GM18858 (cell line): ENCODE measurements at regions not wholly inside any gene's neighbourhood (a gene's known extent, or its start where the extent isn't known, plus 50 kb on each side); places are given as distances from the start of the nearest gene placed in this dataset.
"Not testable (repeated sequence)": the region's sequence is repeated elsewhere in the genome, so short reads cannot be mapped to it uniquely, and the experiment has no call there.

ENCODE experiments used
- ATAC-seq: cut with Tn5 transposase; IDR thresholded peaks from one replicate; pipeline ENCODE4 v1.9.1; 2021; ENCODE audit not compliant: unreplicated experiment

DNA sequence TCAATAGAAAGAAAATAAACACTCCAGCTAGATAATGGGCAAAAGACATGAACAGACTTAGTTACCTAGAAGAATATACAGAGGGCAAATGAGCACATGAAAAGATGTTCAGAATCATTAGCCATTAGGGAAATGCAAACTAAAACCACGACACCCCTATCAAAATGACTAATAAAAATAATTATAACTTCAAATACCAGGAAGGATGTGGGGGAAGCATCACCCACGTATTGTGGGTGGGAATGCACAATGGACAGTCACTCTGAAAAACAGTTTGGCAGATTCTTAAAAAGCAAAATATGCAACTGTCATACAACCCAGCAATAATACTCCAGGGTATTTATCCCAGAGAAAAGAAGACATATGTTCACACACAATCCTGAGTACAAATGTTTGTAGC is 92.6 kb downstream of the DLL1 start:
- ATAC-seq: no peak

DNA sequence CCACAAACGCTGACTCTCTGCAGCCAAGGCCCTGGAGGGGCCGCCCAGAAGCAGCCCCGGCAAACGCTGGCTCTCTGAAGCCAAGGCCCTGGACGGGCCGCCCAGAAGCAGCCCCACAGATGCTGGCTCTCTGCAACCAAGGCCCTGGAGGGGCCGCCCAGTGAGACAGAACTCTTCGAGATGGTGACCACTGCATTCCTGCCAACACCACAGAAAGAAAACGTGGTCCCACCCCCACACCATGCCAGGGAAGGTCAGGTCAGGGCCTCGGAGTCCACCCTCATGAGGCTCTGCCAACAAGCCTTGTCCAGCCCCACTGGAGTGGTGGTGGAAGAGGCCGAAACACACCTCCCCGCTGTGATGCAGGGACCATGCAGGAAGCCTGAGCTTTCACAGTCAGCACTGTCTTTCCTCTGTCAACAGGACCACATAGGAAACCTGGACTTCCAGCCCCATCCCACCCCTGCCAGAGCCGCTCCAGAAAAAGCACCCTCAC is 97.5 kb downstream of the DLL1 start:
- ATAC-seq: no peak

DNA sequence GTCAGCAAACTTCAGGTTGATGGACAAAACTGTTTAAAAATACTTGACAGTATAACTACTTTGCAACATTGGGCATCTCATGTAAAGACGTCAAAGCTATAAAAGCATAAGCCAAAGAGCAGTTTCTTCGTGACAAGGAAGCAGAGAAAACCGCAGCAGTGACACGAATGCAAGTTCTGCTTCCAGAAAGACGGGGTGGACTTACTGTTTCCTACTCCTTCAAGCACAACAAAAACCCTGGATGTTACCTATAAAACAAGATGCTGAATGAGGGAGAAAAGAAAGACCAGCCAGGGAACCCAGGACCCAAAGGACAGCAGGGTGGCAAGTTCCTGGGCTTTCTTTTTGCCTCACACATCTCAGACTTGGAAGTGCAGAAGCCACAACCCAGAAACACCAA is 98.0 kb downstream of the DLL1 start:
- ATAC-seq: no peak

DNA sequence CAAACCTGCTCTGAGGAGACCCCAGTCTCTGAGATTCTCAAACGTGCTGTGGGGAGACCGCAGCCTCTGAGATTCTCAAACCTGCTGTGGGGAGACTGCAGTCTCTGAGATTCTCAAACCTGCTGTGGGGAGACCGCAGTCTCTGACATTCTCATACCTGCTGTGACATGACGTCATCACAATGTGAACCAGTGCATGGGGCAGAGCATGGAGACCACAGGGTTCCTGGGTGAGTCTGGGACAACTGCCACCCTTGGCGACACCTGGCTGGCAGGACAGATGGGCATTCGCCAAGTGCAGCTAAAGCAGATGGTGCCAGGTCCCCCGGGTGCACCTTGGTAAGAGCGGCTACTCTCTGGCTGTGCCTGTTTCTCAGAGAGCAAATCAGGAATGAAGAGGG is 98.8 kb downstream of the DLL1 start:
- ATAC-seq: not testable (repeated sequence)

DNA sequence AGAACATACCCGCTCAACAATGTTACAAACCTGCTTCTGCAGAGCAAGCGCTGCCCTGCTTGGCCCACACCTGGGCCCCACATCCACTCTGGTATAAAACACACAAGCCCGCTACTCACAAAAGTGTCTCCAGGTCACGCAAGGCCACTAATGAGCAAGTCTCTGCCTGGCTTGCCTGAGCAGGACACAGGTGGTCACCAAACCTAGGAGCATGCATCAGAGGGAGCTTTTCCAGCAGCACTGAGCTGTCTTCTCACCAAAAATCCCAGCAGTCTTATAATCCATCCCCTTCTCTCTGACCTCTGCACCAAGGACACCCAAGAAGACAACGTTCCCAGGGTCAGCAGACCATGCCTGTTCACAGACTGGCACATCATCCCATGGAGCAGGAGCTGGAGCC is 100.8 kb downstream of the DLL1 start:
- no peak for ATAC-seq

DNA sequence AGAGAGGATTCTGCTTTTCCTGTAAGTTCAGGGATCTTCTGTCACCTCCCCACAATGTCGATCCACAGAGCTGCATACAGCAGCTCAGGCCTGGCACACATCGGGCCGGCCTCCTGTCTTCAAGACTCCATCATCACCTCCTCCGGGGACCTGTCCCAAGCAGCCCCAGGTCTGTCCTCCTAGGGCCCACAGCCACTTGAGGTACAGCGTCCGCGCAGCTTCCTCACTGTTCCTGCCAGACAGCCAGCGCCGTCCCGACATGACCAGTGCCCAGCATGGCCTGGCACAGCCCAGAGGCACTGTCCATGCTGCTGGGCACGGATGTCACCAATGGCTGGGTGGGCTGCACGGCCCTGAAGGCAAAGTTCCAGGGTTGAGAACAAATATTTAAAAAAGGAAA is 101.6 kb downstream of the DLL1 start:
- no peak for ATAC-seq

DNA sequence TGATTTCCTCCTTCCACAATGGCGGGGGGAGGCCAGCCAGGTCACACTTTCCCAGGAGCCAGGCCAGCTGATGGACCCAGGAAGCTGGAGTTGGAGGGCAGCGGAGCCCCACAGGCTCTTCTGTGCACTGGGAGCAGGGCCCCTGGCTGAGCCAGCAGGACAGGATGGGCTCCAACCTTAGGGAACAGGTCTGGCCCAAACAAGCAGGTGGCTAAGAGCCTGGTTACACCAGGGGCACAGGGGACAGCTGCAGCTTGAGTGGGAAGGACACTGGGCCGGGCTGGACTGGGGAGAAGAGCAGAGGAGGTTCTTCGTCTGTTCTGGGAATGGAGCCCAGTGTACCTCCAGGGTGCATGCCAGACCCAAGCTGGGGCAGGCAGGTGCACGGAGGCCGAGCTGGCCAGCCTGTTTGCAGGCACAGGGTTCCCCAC is 102.3 kb downstream of the DLL1 start:
- no peak for ATAC-seq

DNA sequence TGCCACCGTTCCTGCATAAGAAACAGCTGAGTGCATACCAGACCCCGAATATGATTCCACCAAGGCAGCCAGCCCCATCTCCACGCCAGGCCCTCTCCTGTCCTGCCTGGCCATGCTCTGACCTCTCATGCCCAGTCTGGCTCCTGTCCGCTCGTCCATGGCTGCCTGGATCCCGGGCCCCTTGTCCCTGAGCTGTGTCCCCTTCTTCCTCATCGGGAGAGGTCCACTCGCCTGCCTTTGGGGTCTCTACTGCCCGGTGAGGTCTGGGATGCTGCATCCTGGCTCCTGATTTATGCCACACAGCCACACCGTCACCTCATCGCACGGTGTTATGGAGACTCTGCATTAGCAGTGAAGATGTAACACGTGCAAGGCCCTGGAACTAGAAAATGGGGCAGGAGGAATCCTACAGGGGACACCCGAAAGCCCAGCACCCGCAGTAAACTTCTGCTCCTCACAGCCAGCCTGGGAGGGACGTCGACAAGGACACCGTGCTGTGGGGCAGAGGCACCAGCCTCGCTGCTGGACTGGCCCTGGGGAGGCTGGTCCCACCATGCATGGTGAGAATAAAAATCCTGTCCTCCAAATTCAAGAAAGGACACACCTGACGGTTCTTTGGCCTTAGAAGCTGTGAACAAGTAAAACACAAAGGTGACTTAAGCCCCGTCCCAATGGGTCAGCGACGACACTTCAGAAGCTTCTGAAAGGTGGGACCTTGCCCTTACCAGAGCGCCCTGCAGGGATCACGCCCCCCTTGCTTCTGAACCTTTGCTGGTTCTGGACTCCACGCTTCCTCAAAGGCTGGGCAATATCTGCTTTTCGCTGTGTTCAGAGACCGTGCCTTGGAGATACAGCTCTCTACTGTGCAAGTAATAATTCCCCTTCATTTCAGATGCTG is 103.0 kb downstream of the DLL1 start:
- ATAC-seq: no peak

DNA sequence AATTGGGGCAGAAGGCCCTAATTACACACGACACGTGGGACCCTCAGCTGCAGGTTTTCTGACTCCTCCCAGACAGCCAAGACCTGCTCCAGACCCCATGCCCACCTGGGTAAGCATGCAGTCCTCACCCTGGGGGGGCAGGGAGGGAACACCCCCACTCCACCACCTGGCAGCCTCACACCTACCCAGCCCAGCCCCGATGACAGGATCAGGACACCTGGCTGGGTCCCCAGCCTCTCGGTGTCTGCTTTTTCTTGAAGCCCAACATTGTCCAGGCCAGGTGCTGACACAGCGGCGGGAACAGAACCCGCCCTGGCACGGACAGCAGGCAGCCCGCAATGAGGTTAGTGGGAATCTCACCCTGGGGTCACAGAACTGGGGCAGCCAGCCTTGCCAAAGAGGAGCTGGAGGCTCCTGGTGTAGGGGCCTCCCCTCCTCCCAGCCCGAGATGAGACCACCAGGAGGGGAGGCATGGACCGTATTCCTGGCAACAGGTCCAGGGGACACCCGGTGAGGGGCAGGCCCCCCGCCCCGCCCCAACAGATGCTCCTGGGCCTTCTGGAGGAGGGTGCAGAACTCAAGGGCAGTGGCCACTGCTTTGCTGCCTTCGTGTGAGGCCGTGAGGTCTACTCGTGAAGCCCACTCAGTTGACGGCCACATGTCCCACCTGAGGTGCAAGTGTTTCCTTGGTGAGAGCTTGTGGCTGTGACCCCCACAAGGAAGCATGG is 103.8 kb downstream of the DLL1 start:
- no peak for ATAC-seq

DNA sequence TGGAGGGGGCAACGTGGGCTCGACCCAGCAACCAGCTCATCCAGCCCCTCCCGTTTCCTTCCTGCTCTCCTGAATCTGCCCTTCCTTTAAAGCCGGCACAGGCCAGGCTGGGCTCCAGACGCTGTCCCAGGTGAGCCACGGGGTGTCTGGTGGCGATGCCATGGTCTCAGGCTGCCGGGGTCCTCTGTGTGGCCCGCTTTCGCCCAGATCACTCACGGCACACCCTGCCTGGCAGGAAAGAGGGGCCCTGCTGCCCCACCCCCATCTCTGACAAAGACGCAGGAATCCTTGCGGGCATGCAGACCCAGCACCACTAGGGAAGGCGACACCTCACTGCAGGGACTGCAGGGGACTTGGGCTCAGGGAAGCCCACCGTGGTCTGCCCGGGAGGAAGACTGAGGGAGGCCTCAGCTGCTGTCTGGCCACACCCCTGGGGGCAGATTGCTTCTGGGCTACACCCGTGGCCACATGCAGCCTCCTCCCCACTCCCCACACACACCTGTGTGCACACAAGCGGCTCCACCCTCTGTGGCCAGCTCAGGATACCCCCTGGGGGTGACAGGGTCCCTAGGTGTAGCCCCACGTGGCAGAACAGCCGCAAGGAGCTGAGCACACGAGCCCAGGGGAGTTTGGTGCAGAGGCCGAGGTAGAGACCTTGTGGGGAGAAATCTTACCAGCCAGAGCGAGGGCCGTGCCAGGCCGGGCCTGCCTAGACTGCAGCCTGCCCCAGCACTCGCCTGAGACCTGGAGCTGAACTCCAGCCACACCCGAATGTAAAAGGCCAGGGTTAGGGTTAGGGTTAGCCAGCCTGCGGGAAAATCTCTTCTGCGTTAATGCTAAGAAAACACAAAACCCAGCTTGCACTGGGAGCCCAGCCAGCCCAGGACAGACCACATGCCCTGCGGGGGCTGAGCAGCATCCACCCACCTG is 104.6 kb downstream of the DLL1 start:
- no peak for ATAC-seq

DNA sequence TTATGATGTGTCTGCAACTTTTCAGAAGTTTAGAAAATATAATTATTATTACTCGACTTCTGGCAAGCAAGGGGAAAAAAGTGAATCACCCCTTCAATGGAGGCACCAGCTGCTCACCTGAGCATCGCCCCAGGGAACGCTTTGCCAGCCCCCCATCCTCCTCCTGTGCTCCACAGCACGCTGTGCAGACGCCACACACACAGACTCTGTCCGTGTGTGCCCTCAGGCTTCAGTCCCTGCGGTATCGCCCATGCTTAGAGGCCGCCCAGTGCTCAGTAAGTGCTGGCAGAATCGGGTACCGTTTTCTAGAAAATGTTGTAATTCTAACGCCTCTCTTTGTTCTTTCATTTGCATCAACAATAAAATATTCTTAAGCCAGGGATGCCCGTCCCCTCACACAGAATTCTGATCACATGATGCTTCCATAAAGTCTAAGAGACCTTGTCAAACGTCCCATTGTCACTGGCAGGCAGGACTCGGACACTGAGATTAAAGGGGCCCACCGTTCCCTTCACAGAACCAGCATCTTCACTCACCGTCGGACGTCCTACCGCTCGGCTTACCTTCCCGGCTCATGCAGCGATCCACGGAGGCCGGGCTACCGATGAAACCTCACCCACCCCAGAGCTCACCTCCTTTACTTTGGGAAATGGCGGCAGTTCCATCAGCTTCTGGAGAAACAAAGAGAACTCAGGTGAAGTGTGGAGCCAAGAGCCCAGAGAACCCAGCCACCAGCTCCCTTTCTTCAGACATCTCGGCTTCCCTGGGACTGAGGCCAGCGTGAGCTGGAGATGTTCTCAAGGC is 105.5 kb downstream of the DLL1 start:
- no peak for ATAC-seq

DNA sequence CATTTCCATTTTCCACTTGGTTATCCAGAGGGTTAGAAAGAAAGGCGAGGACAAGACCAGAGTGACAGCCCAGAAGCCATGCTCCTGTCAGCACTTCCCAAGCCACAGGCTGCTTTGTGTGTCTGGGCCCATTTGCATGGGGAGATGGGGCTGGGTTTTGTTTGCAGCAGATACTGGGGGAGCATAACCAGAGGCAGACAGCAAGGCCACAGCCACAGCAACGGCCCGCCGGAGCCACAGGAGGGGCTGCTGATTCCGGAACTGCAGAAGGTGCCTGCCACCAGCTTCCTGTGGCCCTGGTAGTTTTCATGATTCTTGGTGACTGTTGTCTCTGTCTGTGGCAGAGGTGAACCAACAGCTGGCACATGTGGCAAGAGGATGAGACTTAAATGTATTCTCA is 106.6 kb downstream of the DLL1 start:
- ATAC-seq: no peak

DNA sequence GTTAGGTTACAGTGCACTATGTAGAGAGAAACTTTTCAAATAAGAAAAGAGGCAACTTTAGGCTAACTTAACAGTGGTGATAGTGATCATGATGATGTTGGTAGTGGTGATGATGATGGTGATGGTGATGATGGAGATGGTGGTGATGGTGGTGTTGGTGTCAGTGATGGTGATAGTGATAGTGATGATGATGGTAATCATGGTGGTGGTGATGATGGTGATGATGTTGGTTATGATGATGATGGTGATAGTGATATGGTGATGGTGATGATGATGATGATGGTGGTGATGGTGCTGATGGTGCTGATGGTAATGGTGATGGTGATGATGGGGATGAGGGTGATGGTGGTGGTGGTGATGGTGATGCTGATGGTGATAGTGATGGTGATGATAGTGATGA is 107.4 kb downstream of the DLL1 start:
- no peak for ATAC-seq

DNA sequence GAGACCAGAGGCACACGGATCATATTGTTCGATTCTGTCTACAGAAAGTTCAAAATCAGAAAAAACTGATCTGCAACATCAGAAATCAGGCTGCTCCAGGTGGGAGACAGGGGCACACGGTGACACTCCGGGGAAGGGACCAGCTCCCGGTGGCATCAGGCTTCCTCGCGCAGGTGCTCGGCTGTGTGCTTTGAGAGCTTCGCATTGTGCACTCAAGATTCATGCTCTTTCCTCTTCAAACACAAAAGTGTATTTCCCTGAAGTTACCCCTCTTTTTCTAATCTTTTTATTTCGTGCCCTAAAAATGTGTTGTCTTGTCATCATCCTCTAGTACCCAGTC is 108.1 kb downstream of the DLL1 start:
- ATAC-seq: no peak

DNA sequence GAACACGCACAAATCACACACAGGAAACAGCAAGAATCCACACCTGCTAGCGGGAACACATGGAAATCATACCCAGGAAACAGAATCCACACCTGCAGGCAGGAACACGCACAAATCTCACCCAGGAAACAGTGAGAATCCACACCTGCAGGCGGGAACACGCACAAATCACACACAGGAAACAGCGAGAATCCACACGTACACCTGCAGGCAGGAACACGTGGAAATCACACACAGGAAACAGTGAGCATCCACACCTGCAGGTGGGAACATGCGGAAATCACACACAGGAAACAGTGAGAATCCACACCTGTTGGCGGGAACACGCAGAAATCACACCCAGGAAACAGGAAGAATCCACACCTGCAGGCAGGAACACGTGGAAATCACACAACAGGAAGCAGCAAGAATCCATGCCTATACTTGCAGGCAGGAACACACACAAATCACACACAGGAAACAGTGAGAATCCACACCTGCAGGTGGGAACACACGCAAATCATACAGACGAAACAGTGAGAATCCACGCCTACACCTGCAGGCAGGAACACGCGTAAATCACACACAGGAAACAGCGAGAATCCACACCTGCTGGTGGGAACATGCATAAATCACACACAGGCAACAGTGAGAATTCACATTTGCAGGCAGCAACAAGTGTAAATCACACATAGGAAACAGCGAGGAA is 108.6 kb downstream of the DLL1 start:
- no peak for ATAC-seq

DNA sequence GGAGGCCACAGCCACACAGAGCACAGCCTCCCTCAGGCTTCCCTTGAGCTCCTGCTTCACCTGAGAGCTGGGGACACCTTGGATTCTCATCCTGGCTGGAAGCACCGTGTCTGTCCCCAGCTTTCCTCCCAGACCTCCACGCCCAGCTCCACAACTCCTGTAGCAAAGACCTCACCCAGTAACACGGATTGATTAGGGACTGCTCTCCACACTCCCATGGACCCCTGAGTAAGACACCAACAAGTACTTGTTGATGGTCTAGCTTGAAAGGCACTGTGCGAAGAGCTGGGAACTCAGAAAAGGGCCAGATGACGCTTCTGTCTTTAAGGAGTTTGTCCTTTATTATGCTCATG is 109.6 kb downstream of the DLL1 start:
- no peak for ATAC-seq

DNA sequence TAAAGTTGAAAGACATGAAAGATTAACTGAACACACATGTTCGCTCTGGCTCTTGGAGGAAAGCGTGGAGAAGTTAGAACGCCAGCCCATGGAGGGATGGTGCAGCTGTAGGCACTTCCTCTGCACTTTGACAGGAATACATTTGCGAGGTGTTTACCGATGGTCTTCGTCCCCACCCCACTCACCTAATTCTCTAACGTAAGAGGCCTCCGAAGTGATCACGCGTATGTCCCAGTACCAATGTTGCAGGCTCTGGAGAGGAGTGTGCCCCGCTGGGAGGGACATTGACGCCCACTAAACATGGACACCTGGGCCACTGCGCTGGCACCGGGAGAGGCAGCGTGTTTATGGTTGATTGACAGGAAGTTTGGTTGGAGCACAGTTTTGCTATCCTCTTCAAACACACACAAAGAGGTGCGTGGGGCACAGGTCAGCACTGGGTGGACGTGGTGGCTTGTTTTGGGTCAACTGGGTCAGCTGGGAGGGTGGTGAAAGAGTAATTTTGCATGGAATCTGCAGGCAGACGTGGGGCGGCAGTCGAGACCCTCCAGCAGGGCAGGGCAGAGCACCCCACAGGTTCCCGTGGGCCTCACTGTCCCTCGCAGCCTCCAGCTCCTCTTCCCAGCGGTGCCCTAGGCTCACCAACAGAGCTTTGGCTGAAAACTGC is 110.1 kb downstream of the DLL1 start:
- ATAC-seq: no peak

DNA sequence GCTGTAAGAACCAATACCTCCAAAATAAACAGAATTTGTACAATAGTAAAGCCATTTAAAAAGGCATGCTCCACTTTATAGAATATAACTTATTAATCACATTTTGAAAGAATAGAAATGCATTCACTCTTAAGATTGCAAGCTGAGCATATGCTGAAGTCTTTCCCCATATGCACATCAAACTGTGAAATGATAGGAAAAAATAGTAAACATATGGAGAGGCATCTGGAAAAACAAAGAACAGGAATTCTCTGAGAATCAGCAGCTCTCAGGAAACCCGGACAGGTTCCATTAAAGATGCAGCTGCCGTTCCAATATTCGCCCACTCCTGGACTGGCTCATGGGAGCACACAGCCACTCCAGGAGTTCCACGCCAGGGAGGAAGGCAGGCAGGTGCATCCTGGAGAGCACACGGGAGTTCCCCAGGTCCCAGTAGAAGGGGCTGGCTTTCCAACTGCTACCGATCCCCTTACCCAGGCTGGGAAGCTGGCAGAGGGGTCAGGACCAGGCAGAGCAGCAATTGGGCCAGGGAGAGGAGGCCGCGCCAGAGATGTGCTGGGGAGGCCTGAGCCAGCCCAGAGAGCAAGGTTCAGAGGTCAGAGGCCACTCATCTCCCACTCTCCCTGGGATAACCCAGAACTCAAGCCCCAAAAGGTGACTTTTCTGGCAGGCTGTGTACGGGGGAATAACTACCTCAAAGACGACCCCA is 111.1 kb downstream of the DLL1 start:
- no peak for ATAC-seq
